ENCODE measurements at regions not wholly inside any gene's neighbourhood (a gene's known extent, or its start where the extent isn't known, plus 50 kb on each side); places are given as distances from the start of the nearest gene placed in this dataset.

DNA sequence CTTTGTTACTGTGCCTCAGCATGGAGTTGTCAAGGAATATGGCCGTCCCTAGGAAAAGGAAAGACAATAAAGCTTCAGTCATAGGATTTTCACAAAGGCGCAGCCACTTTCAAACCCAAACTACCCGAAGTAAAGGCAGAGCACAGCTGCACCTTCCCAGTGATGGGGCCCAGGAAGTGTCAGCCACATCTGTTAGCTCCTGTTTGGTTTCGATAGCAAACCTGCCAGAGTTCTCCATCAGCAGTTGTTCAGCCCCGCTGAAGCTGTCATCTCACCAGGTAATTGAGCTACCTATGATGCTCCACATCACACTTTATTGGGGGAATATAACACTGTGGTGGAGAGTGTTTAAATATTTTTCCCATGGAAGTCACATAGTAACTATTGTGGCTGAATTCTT is 80.7 kb downstream of the LRATD1 start:
- H3K4me3 ChIP-seq (replicated peaks; ENCODE audit: insufficient read depth, low read length) = no peak overlapping the region
- no peak overlapping the region for H3K27ac ChIP-seq (replicated peaks)
- H3K27me3 ChIP-seq (ENCODE audit: insufficient read depth, poor library complexity, severe bottlenecking) = no peaks in the 10 kb centered on the region
- no peak for DNase-seq (ENCODE audit: low read depth in 1 of 2, low spot score in 1 of 2)
- TF ChIP-seq REST (IDR thresholded peaks at IDR 0.05; ENCODE audit: insufficient replicate concordance, low read depth) = no peak
- TF ChIP-seq POLR2AphosphoS5 (IDR thresholded peaks at IDR 0.05; ENCODE audit: low read depth) = no peak
- no peak for TF ChIP-seq GABPA (IDR thresholded peaks at IDR 0.05; ENCODE audit: low read depth)
- TF ChIP-seq, protein P1, sequence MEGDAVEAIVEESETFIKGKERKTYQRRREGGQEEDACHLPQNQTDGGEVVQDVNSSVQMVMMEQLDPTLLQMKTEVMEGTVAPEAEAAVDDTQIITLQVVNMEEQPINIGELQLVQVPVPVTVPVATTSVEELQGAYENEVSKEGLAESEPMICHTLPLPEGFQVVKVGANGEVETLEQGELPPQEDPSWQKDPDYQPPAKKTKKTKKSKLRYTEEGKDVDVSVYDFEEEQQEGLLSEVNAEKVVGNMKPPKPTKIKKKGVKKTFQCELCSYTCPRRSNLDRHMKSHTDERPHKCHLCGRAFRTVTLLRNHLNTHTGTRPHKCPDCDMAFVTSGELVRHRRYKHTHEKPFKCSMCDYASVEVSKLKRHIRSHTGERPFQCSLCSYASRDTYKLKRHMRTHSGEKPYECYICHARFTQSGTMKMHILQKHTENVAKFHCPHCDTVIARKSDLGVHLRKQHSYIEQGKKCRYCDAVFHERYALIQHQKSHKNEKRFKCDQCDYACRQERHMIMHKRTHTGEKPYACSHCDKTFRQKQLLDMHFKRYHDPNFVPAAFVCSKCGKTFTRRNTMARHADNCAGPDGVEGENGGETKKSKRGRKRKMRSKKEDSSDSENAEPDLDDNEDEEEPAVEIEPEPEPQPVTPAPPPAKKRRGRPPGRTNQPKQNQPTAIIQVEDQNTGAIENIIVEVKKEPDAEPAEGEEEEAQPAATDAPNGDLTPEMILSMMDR (IDR thresholded peaks at IDR 0.05; ENCODE audit: insufficient read depth, low read length) = no peak
- TF ChIP-seq SPI1 (IDR thresholded peaks at IDR 0.05; ENCODE audit: borderline replicate concordance, low read depth) = no peak

DNA sequence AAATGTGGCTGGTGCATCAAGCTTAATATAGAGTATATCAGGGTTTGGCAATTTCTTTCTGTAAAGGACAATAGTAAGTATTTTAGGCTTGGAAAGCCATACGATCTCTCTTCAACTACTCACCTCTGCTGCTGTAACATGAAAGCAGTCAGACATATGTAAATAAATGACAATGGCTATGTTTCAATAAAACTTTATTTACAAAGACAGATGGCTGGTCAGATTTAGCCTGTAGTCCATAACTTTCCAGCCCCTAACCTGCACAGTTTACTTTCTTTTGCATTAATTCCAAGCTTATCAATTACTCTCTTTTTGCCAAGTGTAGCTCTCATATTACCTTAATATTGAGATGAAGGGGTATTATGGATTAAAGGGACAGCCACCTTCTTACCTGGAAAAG is 83.1 kb downstream of the LRATD1 start:
- Histone ChIP-seq H3K4me3 (replicated peaks; ENCODE audit: insufficient read depth, low read length) (no peak overlapping the region), H3K27ac (replicated peaks) (no peak overlapping the region), H3K27me3 (ENCODE audit: insufficient read depth, poor library complexity, severe bottlenecking) (no peaks in the 10 kb centered on the region)
- DNase-seq (ENCODE audit: low read depth in 1 of 2, low spot score in 1 of 2) = no peak
- no peak for TF ChIP-seq GABPA (IDR thresholded peaks at IDR 0.05; ENCODE audit: low read depth)
- no peak for TF ChIP-seq REST (IDR thresholded peaks at IDR 0.05; ENCODE audit: insufficient replicate concordance, low read depth)
- TF ChIP-seq, protein P1 (IDR thresholded peaks at IDR 0.05; ENCODE audit: insufficient read depth, low read length) = no peak
- no peak for TF ChIP-seq POLR2AphosphoS5 (IDR thresholded peaks at IDR 0.05; ENCODE audit: low read depth)
- no peak for TF ChIP-seq SPI1 (IDR thresholded peaks at IDR 0.05; ENCODE audit: borderline replicate concordance, low read depth)

DNA sequence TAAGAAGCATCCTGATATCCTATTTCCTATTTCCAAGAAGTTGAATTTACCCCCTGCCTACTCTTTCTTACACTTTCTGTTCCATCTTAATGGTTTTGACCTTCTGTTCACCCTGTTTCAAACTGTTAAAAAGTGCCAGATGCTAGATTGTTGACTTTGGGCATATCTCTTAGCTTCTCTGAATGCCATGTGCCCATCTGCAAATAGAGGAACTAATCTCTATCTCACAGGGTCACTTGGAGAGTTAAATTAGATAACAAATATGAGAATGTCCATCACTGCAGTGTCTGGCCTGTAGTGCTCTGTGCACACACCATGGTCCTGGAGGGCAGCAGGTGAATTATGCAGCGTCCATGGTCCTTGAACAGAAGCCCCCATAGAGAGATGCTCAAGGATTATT is 83.8 kb downstream of the LRATD1 start:
- Histone ChIP-seq H3K27ac (replicated peaks) (no peak overlapping the region), H3K4me3 (replicated peaks; ENCODE audit: insufficient read depth, low read length) (no peak overlapping the region), H3K27me3 (ENCODE audit: insufficient read depth, poor library complexity, severe bottlenecking) (no peaks in the 10 kb centered on the region)
- DNase-seq (ENCODE audit: low read depth in 1 of 2, low spot score in 1 of 2) = no peak
- TF ChIP-seq GABPA (IDR thresholded peaks at IDR 0.05; ENCODE audit: low read depth) (no peak), POLR2AphosphoS5 (IDR thresholded peaks at IDR 0.05; ENCODE audit: low read depth) (no peak), REST (IDR thresholded peaks at IDR 0.05; ENCODE audit: insufficient replicate concordance, low read depth) (no peak), SPI1 (IDR thresholded peaks at IDR 0.05; ENCODE audit: borderline replicate concordance, low read depth) (no peak)
- TF ChIP-seq, protein P1 (IDR thresholded peaks at IDR 0.05; ENCODE audit: insufficient read depth, low read length) = no peak

Data from HL-60 (cell line).